Hindlimb muscle (tissue), 1 donor: ENCODE measurements at regions not wholly inside any gene's neighbourhood (a gene's known extent, or its start where the extent isn't known, plus 50 kb on each side); places are given as distances from the start of the nearest gene placed in this dataset.
"Not testable (repeated sequence)": the region's sequence is repeated elsewhere in the genome, so short reads cannot be mapped to it uniquely, and the experiment has no call there.

Experiments
- DNase-seq: peaks from one replicate; pipeline ENCODE4 v3.0.0-alpha.2; 2013

DNA sequence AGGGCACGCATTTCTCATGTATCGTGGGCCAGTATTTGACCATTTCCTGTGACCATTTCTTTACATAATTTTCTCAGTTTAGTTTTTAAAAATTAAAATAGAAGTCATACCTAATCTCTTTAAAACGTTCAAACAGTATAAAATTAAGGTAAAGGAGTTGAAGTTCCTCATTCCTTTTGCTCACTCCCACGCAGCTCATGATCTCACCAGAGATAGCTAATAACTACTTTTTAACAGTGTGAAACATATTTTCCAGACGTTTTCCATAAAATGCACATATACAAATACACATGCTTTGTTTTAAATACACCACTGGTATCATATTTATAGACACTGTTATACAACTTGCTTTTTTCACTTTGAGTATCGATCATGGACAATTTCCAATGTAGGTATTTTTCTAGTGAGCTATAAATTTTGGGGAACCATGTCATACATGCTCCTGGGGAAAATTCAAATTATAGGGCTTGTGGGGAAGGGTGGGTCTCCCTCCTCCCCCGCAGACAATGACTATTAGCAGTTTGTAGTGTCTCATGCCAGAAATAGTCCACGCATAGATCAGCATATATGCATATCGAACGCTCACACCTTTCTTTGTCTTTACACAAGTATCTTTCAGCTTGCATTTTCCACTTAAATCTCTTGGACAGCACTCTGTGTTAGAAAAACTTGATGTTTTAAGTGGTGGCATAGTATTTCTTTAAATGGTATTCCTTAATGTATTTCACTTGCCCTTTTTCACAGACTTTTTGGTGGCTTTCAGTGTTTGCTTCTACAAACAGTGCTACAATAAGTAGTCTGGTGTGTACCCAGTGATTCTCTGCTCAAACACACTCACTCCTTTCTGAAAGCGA, 145.5 kb upstream of the ZNF217 start:
- no peak for DNase-seq

GRCh38 chr20:53738039-53738944, 144.7 kb upstream of the ZNF217 start:
- DNase-seq, result peak; percentile 77

- no peak for DNase-seq
Measured at GRCh38 chr20:53737396-53738038, 143.9 kb upstream of the ZNF217 start.

GRCh38 chr20:53736757-53737395, 143.2 kb upstream of the ZNF217 start:
- no peak for DNase-seq

- DNase-seq, result no peak
Measured at GRCh38 chr20:53736122-53736756, 142.6 kb upstream of the ZNF217 start.

DNA sequence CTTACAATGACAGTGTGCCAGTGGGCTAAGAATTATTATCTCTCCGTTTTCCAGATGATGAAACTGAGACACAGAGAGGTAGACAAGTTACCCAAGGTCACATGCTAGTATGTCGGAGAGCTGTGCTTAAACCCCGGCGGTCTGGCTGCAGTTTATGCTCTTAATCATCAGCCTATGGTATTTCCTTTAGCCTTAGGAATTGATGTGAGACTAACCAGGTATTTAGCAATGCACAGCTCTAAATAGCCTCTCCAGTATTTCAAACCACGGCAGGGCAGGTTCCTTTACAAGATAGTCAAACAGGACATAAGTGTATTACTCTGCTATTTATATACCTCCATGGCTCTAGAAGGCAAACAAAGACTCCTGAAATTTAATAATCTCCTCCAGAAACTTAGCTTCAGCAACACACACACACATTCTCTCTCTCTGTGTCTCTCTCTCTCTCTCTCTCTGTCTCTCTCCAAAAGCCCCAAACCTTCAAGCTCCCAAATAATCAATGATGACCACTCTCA, 142.0 kb upstream of the ZNF217 start:
- no peak for DNase-seq

- no peak for DNase-seq
Measured at GRCh38 chr20:53734006-53734688, 140.5 kb upstream of the ZNF217 start.

GRCh38 chr20:53731595-53731994, 138.0 kb upstream of the ZNF217 start:
- no peak for DNase-seq

- no peak for DNase-seq
Measured at GRCh38 chr20:53728359-53728758, 134.7 kb upstream of the ZNF217 start.

DNA sequence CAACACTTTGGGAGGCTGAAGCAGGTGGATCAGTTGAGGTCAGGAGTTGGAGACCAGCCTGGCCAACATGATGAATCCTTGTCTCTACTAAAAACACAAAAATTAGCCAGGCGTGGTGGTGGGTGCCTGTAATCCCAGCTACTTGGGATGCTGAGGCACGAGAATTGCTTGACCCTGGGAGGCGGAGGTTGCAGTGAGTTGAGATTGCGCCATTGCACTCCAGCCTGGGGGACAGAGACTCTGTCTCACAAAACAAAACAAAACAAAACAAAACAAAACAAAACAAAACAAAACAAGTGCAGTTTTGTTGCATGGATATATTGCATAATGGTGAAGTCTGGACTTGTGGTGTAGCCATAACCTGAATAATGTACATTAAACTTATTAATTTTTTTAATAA, 133.6 kb upstream of the ZNF217 start:
- not testable (repeated sequence) for DNase-seq

- DNase-seq, result no peak
Measured at GRCh38 chr20:53725575-53725970, 131.9 kb upstream of the ZNF217 start.

GRCh38 chr20:53723621-53724020, 130.0 kb upstream of the ZNF217 start:
- no peak for DNase-seq

- DNase-seq, result no peak
Measured at GRCh38 chr20:53723045-53723444, 129.4 kb upstream of the ZNF217 start.

GRCh38 chr20:53722515-53723036, 128.9 kb upstream of the ZNF217 start:
- no peak for DNase-seq

DNA sequence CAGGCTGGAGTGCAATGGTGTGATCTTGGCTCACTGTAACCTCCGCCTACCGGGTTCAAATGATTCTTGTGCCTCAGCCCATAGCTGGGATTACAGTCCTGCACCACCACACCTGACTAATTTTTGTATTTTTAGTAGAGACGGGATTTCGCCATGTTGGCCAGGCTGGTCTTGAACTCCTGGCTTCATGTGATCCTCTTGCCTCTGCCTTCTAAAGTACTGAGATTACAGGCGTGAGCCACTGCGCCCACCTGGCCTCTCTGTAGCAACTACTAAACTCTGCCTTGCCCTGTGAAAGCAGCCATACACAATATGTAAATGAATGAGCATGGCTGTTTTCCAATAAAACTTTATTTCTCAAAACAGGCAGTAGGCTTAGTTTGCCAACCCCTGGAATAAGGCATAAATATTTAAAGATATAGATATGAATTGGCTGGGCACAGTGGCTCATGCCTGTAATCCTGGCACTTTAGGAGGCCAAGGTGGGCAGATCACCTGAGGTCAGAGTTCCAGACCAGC, 127.9 kb upstream of the ZNF217 start:
- not testable (repeated sequence) for DNase-seq

DNA sequence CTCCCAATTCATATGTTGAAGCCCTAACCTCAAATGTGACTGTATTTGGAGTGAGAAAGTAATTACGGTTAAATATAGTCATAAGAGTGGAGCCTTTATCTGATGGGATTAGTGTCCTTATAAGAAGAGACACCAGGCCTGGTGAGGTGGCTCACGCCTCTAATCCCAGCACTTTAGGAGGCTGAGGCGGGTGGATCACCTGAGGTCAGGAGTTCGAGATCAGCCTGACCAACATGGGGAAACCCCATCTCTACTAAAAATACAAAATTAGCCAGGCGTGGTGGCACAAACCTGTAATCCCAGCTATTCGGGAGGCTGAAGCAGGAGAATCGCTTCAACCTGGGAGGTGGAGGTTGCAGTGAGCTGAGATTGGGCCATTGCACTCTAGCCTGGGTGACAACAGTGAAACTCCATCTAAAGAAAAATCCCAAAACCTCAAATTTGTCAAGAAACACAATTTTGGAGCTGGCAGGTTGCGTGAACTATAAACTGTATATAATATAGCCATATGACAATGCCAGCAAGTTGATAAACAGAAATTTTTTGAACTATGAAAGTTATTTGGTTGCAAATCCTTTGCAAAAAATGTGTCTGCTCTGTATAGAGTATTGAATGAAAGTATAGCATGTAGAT, 125.6 kb upstream of the ZNF217 start:
- DNase-seq, result not testable (repeated sequence)

DNA sequence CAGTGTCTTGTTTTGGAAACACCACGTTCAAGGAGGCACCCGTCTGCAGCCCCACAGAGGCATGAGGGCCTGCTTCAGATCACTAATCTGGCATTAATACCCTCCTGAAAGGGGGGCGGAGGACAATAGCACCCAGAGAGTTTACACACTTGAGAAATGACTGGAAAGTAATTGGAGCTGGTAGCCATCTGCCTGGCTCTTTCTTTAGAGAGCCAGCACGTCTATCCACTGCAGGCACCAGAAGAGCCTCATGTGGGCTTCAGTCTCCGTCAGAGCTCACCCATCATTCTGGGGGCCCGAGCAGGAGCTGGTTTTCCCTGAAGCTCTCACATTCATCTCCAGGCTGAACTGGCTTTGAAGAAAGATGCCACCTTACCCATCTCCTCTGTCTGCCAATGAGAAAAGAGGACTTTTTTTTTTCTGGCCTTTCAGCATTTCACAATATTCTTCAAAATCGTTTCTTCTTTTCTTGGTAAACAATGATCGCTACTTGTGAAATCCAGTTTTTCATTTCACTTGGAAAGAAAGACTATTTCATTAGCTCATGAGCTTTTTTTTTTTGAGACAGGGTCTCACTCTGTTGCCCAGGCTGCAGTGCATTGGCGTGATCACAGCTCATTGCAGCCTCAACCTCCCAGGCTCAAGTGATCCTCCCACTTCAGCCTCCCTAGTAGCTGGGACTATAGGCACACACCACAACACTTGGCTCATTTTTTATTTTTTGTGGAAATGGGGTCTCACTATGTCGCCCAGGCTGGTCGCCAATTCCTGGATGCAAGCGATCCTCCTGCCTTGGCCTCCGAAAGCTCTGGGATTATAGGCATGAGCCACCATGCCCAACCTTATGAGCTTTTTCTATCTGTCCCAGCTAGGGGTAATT, 124.7 kb upstream of the ZNF217 start:
- DNase-seq, result no peak

GRCh38 chr20:53716395-53716794, 122.8 kb upstream of the ZNF217 start:
- DNase-seq, result no peak

DNA sequence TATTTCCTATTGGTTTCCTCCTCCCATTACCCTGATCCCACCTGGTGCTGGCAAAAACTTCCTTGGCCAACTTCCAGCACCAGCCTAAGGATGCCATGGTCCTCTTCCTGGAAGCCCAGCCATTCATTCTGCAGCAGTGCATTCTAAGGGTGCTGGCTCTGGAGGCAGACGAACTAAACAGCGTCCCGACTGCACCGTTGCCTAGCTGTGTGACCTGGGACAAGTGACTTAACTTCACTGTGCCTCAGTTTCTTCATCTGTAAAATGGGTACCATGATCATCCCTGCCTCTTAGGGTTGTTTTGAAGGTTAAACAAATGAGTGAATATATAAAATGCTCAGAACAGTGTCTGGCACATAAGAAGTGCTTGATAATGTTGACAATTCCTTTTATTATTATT, 120.9 kb upstream of the ZNF217 start:
- DNase-seq, result no peak
